IPS-20b (cell line): ENCODE measurements at regions not wholly inside any gene's neighbourhood (a gene's known extent, or its start where the extent isn't known, plus 50 kb on each side); places are given as distances from the start of the nearest gene placed in this dataset.
"Not testable (repeated sequence)": the region's sequence is repeated elsewhere in the genome, so short reads cannot be mapped to it uniquely, and the experiment has no call there.

ENCODE experiments used
- H3K27ac ChIP-seq: one replicate; pipeline ENCODE4 v1.5.1; 2013; ENCODE audit warnings: low read length
- H3K27me3 ChIP-seq: 2 replicates; pipeline ENCODE4 v1.6.1; 2013; ENCODE audit warnings: mild to moderate bottlenecking, low read length, inconsistent platforms; ENCODE audit not compliant: insufficient read depth
- H3K36me3 ChIP-seq: 2 replicates; pipeline ENCODE4 v1.6.1; 2013; ENCODE audit warnings: low read depth, mild to moderate bottlenecking, inconsistent platforms, low read length, moderate library complexity; ENCODE audit not compliant: insufficient read depth
- H3K4me1 ChIP-seq: 2 replicates; pipeline ENCODE4 v1.6.1; 2013; ENCODE audit warnings: mild to moderate bottlenecking, control low read depth, inconsistent platforms, low read length, moderate library complexity; ENCODE audit not compliant: insufficient read depth
- H3K4me3 ChIP-seq: 2 replicates; pipeline ENCODE4 v1.5.1; 2013; ENCODE audit warnings: mild to moderate bottlenecking, low read length, inconsistent platforms
- H3K9ac ChIP-seq: 2 replicates; pipeline ENCODE4 v1.6.1; 2013; ENCODE audit warnings: low read depth, mild to moderate bottlenecking, inconsistent platforms, low read length, moderate library complexity
- H3K9me3 ChIP-seq: 2 replicates; pipeline ENCODE4 v1.6.1; 2013; ENCODE audit warnings: mild to moderate bottlenecking, low read depth, low read length, inconsistent platforms; ENCODE audit not compliant: insufficient read depth

DNA sequence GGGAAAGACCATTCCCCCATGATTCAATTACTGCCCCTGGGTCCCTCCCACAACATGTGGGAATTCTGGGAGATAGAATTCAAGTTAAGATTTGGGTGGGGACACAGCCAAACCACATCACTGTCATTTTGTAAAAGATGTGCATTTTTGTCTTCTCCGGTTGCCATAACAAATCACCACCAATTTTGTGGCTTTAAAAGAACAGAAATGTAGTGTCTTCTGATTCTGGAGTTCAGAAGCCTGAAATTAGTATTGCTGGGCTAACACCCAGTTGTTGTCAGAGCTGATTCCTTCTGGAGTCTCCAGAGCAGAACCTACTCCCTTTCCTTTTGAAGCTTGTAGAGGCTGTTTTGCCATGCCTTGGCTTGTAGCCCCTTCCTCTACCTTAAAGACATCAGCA is 54.1 kb upstream of the DHRSX start:
- Histone ChIP-seq H3K9me3 (no peaks in the 10 kb centered on the region), H3K36me3 (no peaks in the 10 kb centered on the region), H3K4me1 (peaks cover 13% of the 10 kb centered on the region; the same call in 1 of the 2 replicates), H3K4me3 (no peak overlapping the region), H3K27ac (no peak overlapping the region), H3K9ac (no peak overlapping the region), H3K27me3 (no peaks in the 10 kb centered on the region)

- H3K4me3 ChIP-seq, H3K27ac ChIP-seq, H3K36me3 ChIP-seq, H3K9ac ChIP-seq, H3K27me3 ChIP-seq, H3K9me3 ChIP-seq: not testable (repeated sequence)
- peaks cover 19% of the 10 kb centered on the region; the same call in 1 of the 2 replicates for H3K4me1 ChIP-seq
Observed at GRCh38 chrX:2554066-2554465, 53.3 kb upstream of the DHRSX start.

GRCh38 chrX:2552621-2553201 is 51.9 kb upstream of the DHRSX start:
- Histone ChIP-seq H3K27ac (no peak overlapping the region), H3K9me3 (no peaks in the 10 kb centered on the region), H3K9ac (no peak overlapping the region), H3K4me3 (no peak overlapping the region), H3K36me3 (no peaks in the 10 kb centered on the region), H3K4me1 (peaks cover 26% of the 10 kb centered on the region; the same call in 1 of the 2 replicates), H3K27me3 (no peaks in the 10 kb centered on the region)

- peaks cover 26% of the 10 kb centered on the region; the same call in 1 of the 2 replicates for H3K4me1 ChIP-seq
- no peaks in the 10 kb centered on the region for H3K27me3 ChIP-seq
- H3K9ac ChIP-seq: no peak overlapping the region; the same call in 1 of the 2 replicates
- H3K4me3 ChIP-seq: no peak overlapping the region
- no peak overlapping the region for H3K27ac ChIP-seq
- H3K36me3 ChIP-seq: no peaks in the 10 kb centered on the region
- H3K9me3 ChIP-seq: peaks cover 12% of the 10 kb centered on the region; the same call in 1 of the 2 replicates
Observed at GRCh38 chrX:2550328-2551020, 49.7 kb upstream of the DHRSX start.
